ENCODE measurements at regions not wholly inside any gene's neighbourhood (a gene's known extent, or its start where the extent isn't known, plus 50 kb on each side); places are given as distances from the start of the nearest gene placed in this dataset.

DNA sequence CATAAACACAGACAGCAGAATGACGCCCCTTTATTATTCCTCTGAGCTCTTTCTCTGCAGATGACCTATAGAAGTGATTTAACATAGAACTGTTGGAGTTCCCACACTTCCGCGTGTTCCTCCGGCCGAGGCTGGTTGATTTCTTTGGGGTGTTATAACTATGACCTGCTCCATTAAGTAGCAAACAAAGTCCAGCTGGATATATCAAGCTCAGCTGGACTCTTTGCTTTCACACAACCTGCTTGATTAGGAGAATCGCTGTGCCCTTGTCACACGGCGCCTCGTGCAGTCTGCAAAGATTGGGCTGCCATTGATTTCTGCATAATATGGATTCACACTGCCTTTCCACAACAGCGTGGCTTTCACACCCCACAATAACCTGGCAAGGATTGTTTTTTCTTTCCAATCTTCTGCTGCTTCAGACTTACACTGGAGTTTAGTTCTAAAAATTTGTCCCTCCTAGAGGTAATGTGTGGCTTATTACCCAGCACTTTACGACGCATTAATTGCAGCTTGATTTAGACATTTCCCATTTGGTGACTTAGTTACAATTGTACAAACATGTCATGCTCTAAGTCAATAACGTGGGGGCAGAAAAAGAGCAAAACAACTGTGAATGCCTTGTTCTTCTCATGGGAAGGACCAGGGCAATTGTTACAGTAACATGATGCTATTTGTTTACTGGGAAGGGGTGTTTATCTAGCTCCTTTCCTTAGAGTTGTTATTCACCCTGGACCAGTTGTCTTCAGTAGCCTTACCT is 485.7 kb downstream of the TXNL1 start:
- Histone ChIP-seq H3K27ac (no peak overlapping the region), H3K27me3 (no peaks in the 10 kb centered on the region), H3K4me1 (no peaks in the 10 kb centered on the region), H3K9me3 (no peaks in the 10 kb centered on the region), H3K4me3 (no peak overlapping the region), H3K36me3 (ENCODE audit: low read depth, missing control alignments) (no peaks in the 10 kb centered on the region)
- intact Hi-C loops (cut with DNase I; ENCODE audit: low total_unique reads) = no loop called here
- TF ChIP-seq, protein P1, sequence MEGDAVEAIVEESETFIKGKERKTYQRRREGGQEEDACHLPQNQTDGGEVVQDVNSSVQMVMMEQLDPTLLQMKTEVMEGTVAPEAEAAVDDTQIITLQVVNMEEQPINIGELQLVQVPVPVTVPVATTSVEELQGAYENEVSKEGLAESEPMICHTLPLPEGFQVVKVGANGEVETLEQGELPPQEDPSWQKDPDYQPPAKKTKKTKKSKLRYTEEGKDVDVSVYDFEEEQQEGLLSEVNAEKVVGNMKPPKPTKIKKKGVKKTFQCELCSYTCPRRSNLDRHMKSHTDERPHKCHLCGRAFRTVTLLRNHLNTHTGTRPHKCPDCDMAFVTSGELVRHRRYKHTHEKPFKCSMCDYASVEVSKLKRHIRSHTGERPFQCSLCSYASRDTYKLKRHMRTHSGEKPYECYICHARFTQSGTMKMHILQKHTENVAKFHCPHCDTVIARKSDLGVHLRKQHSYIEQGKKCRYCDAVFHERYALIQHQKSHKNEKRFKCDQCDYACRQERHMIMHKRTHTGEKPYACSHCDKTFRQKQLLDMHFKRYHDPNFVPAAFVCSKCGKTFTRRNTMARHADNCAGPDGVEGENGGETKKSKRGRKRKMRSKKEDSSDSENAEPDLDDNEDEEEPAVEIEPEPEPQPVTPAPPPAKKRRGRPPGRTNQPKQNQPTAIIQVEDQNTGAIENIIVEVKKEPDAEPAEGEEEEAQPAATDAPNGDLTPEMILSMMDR (IDR thresholded peaks at IDR 0.05) = no peak
- TF ChIP-seq POLR2A (IDR thresholded peaks at IDR 0.05) = no peak
- 79 to 81% methylated on average over 13 of the region's 13 CpGs for WGBS, 2 donors
- DNase-seq = no peak

DNA sequence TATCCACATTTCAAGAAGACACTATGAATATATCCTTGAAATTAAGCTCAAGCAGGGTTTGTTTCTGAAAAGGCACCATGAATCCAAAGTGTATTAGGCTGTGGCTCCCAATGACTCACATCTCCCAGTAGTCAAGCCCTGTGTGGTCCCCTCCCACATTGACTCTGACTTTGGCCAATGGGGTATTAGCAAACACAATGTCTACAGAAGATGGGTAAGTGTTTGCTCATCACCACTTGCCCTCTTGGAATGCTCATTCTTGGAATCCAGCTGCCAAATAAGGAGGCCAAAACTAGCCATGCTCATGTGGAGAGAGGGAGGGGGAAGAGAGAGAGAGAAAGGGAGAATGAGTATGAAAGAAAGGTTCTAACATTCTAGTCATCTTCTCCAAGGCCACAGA is 490.0 kb downstream of the TXNL1 start:
- Histone ChIP-seq H3K4me3 (no peak overlapping the region), H3K27me3 (no peaks in the 10 kb centered on the region), H3K36me3 (ENCODE audit: low read depth, missing control alignments) (no peaks in the 10 kb centered on the region), H3K4me1 (no peaks in the 10 kb centered on the region), H3K27ac (no peak overlapping the region), H3K9me3 (no peaks in the 10 kb centered on the region)
- intact Hi-C loops (cut with DNase I; ENCODE audit: low total_unique reads) = no loop called here
- DNase-seq = no peak
- TF ChIP-seq POLR2A (IDR thresholded peaks at IDR 0.05) = no peak
- TF ChIP-seq, protein P1 (IDR thresholded peaks at IDR 0.05) = no peak

DNA sequence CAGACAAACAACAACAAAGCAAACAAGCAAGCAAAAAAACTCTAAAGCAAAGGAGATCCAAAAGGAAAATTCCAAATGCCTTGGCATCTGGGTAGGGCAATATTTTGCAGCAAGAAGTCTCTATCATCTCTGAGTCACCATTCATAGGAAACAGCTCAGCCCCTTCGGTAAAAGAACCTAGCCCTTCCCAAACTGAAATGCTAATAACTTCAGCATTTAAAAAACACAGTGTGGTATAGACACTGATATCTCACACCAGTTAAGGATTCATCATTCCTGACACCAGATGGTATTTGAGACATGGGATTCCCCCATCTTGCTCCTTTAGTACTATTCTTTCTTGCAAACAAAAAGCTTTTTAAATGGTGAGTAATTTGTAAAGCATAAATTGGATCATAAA is 491.8 kb downstream of the TXNL1 start:
- DNase-seq = no peak
- H3K4me1 ChIP-seq = no peaks in the 10 kb centered on the region
- TF ChIP-seq POLR2A (IDR thresholded peaks at IDR 0.05) = no peak
- TF ChIP-seq, protein P1 (IDR thresholded peaks at IDR 0.05) = no peak
- H3K27ac ChIP-seq = no peak overlapping the region
- WGBS, 2 donors = 80 to 89% methylated on average over 1 of the region's 1 CpG
- intact Hi-C loops (cut with DNase I; ENCODE audit: low total_unique reads) = no loop called here
- no peaks in the 10 kb centered on the region for H3K36me3 ChIP-seq (ENCODE audit: low read depth, missing control alignments)
- no peaks in the 10 kb centered on the region for H3K27me3 ChIP-seq
- H3K4me3 ChIP-seq = no peak overlapping the region
- H3K9me3 ChIP-seq = no peaks in the 10 kb centered on the region

DNA sequence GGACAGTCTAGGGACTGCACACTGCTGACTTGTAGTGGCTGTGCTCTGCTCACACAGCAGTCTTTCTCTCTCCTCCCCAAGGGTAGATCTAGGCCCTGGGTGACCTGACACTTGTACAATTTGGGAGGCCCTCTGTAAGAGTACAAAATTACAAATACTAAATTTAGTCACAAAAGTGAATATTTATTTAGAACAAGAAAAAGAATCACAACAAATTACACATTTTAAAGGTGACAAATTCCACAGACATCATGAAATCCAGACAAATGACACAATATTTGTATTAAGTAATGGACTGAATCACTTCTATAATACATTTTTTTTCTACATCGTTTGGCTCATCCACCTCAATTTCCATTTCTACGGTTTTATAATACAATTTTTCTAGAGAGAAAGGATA is 496.4 kb downstream of the TXNL1 start:
- intact Hi-C loops (cut with DNase I; ENCODE audit: low total_unique reads) = no loop called here
- no peaks in the 10 kb centered on the region for H3K36me3 ChIP-seq (ENCODE audit: low read depth, missing control alignments)
- no peak overlapping the region for H3K4me3 ChIP-seq
- TF ChIP-seq POLR2A (IDR thresholded peaks at IDR 0.05) = no peak
- TF ChIP-seq, protein P1 (IDR thresholded peaks at IDR 0.05) = no peak
- H3K27me3 ChIP-seq = no peaks in the 10 kb centered on the region
- no peak overlapping the region for H3K27ac ChIP-seq
- DNase-seq = no peak
- WGBS, 2 donors = 91 to 95% methylated on average over 2 of the region's 2 CpGs
- H3K9me3 ChIP-seq = no peaks in the 10 kb centered on the region
- H3K4me1 ChIP-seq = peaks cover 18% of the 10 kb centered on the region

DNA sequence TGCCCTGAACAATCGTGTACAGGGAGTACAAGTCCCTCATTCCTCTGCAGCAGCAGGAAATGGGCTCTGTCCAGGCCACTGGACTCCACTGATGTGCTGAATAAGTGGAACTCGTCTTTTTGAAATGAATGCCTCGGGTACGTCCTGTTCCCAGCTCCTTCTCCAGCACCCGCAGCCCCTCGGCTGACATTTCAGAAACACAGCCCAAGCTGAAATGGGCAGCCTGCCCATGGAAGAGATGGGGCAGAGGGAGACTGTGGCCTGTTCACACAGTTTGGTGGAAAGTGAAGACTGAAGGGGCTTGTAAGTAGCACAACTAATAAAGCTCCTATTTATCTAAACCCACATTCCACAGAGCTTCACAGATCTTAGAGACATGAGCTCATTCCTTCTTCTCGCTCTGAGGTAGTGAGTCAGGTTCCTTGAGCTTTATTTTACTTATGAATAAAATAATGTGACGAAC is 498.6 kb downstream of the TXNL1 start:
- 37 to 44% methylated on average over 8 of the region's 8 CpGs for WGBS, 2 donors
- Histone ChIP-seq H3K4me1 (peaks cover 18% of the 10 kb centered on the region), H3K4me3 (no peak overlapping the region), H3K36me3 (ENCODE audit: low read depth, missing control alignments) (no peaks in the 10 kb centered on the region), H3K27me3 (no peaks in the 10 kb centered on the region), H3K9me3 (no peaks in the 10 kb centered on the region), H3K27ac (peak overlapping the region; percentile 84)
- TF ChIP-seq POLR2A (IDR thresholded peaks at IDR 0.05) = no peak
- TF ChIP-seq, protein P1 (IDR thresholded peaks at IDR 0.05) = no peak
- intact Hi-C loops (cut with DNase I; ENCODE audit: low total_unique reads) = no loop called here
- peak; percentile 78 for DNase-seq
